ENCODE measurements at regions not wholly inside any gene's neighbourhood (a gene's known extent, or its start where the extent isn't known, plus 50 kb on each side); places are given as distances from the start of the nearest gene placed in this dataset.

DNA sequence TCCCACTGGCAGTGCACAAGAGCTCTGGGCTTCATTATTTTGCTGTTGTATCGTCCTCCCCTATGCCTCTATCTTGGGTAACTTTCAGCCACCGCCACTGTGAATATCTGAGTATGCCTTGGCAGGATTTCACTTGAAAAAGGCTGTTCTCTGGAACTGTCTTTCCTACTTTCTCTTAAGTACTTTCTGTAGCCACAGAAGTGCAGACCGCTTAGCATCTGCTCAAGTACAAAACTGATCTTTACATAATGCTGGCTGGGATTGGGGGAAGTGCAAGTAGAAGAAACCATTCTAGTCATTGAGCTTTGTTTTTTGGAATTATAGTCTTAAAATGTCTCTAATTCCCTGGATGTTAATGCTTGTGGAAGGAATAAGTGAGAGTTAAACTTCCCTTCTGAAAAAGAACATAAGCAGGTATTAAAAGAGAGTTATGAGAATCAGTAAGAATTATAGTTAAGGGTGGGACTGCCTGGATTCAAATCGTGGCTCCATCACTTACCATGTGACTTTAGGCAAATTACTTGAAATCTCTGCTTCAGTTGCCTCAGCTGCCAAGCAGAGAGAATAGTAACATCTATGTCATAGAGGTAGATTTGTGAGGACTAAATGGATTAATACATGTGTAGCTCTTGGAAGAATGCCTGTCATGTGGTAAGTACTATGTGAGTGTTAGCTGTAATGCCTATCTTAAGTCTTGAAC is 77.5 kb downstream of the MID1IP1 start:
- no peak for TF ChIP-seq POLR2A (IDR thresholded peaks at IDR 0.05)
- no peak for TF ChIP-seq CTCF (IDR thresholded peaks at IDR 0.05)
